Liver (tissue), 3 donors: ENCODE measurements at regions not wholly inside any gene's neighbourhood (a gene's known extent, or its start where the extent isn't known, plus 50 kb on each side); places are given as distances from the start of the nearest gene placed in this dataset.

Experiments used
- ATF3 ChIP-seq: IDR thresholded peaks from 2 replicates; pipeline ENCODE4 v1.6.1; 2016; ENCODE audit warnings: antibody characterized with exemption
- CTCF ChIP-seq: fragments of 150-350 bp; IDR thresholded peaks from 2 replicates; pipeline ENCODE4 v1.5.1; 2017; ENCODE audit warnings: improper control_type of control experiment, low read depth, low read length; ENCODE audit not compliant: missing input control
- EGR1 ChIP-seq, 2 donors: IDR thresholded peaks; 2 replicates each; pipeline ENCODE4 v1.6.1; 2016 to 2018; ENCODE audit warnings: antibody characterized with exemption in 2 of 2, low read depth in 2 of 2
- FOXA1 ChIP-seq: IDR thresholded peaks from 2 replicates; pipeline ENCODE4 v1.6.1; 2016; ENCODE audit warnings: antibody characterized with exemption
- GABPA ChIP-seq, 2 donors: IDR thresholded peaks in 1 of 2; conservative IDR thresholded peaks in 1 of 2; 2 replicates each; pipeline ENCODE4 v1.6.1; 2016; ENCODE audit warnings: antibody characterized with exemption in 2 of 2, mild to moderate bottlenecking in 1 of 2, moderate library complexity in 1 of 2
- MAX ChIP-seq: IDR thresholded peaks from 2 replicates; pipeline ENCODE4 v1.6.1; 2016; ENCODE audit warnings: antibody characterized with exemption
- NR2F2 ChIP-seq: IDR thresholded peaks from 2 replicates; pipeline ENCODE4 v1.6.1; 2016; ENCODE audit warnings: antibody characterized with exemption
- RAD21 ChIP-seq, 2 donors: IDR thresholded peaks; 2 replicates each; pipeline ENCODE4 v1.6.1; 2016; ENCODE audit warnings: antibody characterized with exemption in 2 of 2, mild to moderate bottlenecking in 2 of 2
- TAF1 ChIP-seq: conservative IDR thresholded peaks from 2 replicates; pipeline ENCODE4 v1.6.1; 2016; ENCODE audit warnings: antibody characterized with exemption, mild to moderate bottlenecking
- ZBTB33 ChIP-seq: IDR thresholded peaks from 2 replicates; pipeline ENCODE4 v1.6.1; 2016; ENCODE audit warnings: antibody characterized with exemption
- donor health status: healthy.
- donor health status: healthy.

GRCh38 chr5:1660001-1660400 lies 136.2 kb upstream of the LPCAT1 start:
- no peak for TF ChIP-seq CTCF
- TF ChIP-seq RAD21 (IDR thresholded peaks at IDR 0.05), result no peak
- no peak for TF ChIP-seq GABPA (IDR thresholded peaks at IDR 0.05 in 1 of 2, conservative IDR thresholded peaks at IDR 0.05 in 1 of 2)
- TF ChIP-seq NR2F2, result no peak
- no peak for TF ChIP-seq EGR1 (IDR thresholded peaks at IDR 0.05; ENCODE audit: low read depth in 2 of 2)
- TF ChIP-seq FOXA1, result no peak
- TF ChIP-seq ZBTB33, result no peak
- no peak for TF ChIP-seq ATF3
- no peak for TF ChIP-seq MAX
- no peak for TF ChIP-seq TAF1
